Skin of body (tissue), 1 donor: ENCODE measurements at regions not wholly inside any gene's neighbourhood (a gene's known extent, or its start where the extent isn't known, plus 50 kb on each side); places are given as distances from the start of the nearest gene placed in this dataset.
"Not testable (repeated sequence)": the region's sequence is repeated elsewhere in the genome, so short reads cannot be mapped to it uniquely, and the experiment has no call there.

Source experiments
- DNase-seq: peaks from one replicate; lab custom pipeline; 2025; lab: John Stamatoyannopoulos, UW

GRCh38 chr4:27075603-27076002, 215.0 kb downstream of the STIM2 start:
- not testable (repeated sequence) for DNase-seq

- DNase-seq, result no peak
Measured at GRCh38 chr4:27078934-27079455, 218.4 kb downstream of the STIM2 start.

GRCh38 chr4:27081675-27082586, 221.3 kb downstream of the STIM2 start:
- DNase-seq, result no peak

GRCh38 chr4:27082776-27083175, 222.1 kb downstream of the STIM2 start:
- DNase-seq, result no peak

- DNase-seq, result peak; percentile 1
Measured at GRCh38 chr4:27084685-27085361, 224.2 kb downstream of the STIM2 start.

GRCh38 chr4:27085396-27085795, 224.8 kb downstream of the STIM2 start:
- no peak for DNase-seq

- no peak for DNase-seq
Measured at GRCh38 chr4:27087306-27088045, 226.8 kb downstream of the STIM2 start.

GRCh38 chr4:27088491-27088890, 227.8 kb downstream of the STIM2 start:
- no peak for DNase-seq

- no peak for DNase-seq
Measured at GRCh38 chr4:27089186-27089585, 228.5 kb downstream of the STIM2 start.

- DNase-seq, result no peak
Measured at GRCh38 chr4:27090406-27090805, 229.8 kb downstream of the STIM2 start.

- DNase-seq, result no peak
Measured at GRCh38 chr4:27094224-27094623, 233.6 kb downstream of the STIM2 start.

GRCh38 chr4:27094783-27095182, 234.1 kb downstream of the STIM2 start:
- peak; percentile 1 for DNase-seq

GRCh38 chr4:27096142-27096824, 235.6 kb downstream of the STIM2 start:
- DNase-seq, result no peak

- peak; percentile 1 for DNase-seq
Measured at GRCh38 chr4:27098034-27098433, 237.4 kb downstream of the STIM2 start.

- no peak for DNase-seq
Measured at GRCh38 chr4:27100713-27101112, 240.1 kb downstream of the STIM2 start.

- no peak for DNase-seq
Measured at GRCh38 chr4:27101126-27101525, 240.5 kb downstream of the STIM2 start.

- no peak for DNase-seq
Measured at GRCh38 chr4:27101561-27101960, 240.9 kb downstream of the STIM2 start.

- no peak for DNase-seq
Measured at GRCh38 chr4:27111627-27112026, 251.0 kb downstream of the STIM2 start.

- DNase-seq, result no peak
Measured at GRCh38 chr4:27112587-27112986, 251.9 kb downstream of the STIM2 start.

GRCh38 chr4:27115221-27115620, 254.6 kb downstream of the STIM2 start:
- no peak for DNase-seq

- DNase-seq, result no peak
Measured at GRCh38 chr4:27117453-27117852, 256.8 kb downstream of the STIM2 start.
